BE2C (cell line): ENCODE measurements at regions not wholly inside any gene's neighbourhood (a gene's known extent, or its start where the extent isn't known, plus 50 kb on each side); places are given as distances from the start of the nearest gene placed in this dataset.

Experiments
- DNase-seq: peaks from one replicate; pipeline ENCODE4 v3.0.0-alpha.2; 2020
- H3K27me3 ChIP-seq: fragments of 250-450 bp; sonication (Bioruptor Pico); 2 replicates; pipeline ENCODE4 v1.5.1; 2020; ENCODE audit warnings: mild to moderate bottlenecking
- H3K36me3 ChIP-seq: fragments of 250-450 bp; sonication (Bioruptor Pico); 2 replicates; pipeline ENCODE4 v1.5.1; 2020; ENCODE audit warnings: mild to moderate bottlenecking
- H3K4me1 ChIP-seq: fragments of 250-450 bp; sonication (Bioruptor Pico); 2 replicates; pipeline ENCODE4 v1.5.1; 2020
- H3K4me3 ChIP-seq: 2 replicates; pipeline ENCODE4 v1.5.1; 2011; ENCODE audit warnings: low read depth, low read length
- H3K9me3 ChIP-seq: fragments of 250-450 bp; sonication (Bioruptor Pico); 2 replicates; pipeline ENCODE4 v1.5.1; 2020
- TF ChIP-seq, protein P1 (sequence below): IDR thresholded peaks from 2 replicates; pipeline ENCODE4 v1.5.1; 2012; ENCODE audit warnings: mild to moderate bottlenecking, low read depth, low read length

DNA sequence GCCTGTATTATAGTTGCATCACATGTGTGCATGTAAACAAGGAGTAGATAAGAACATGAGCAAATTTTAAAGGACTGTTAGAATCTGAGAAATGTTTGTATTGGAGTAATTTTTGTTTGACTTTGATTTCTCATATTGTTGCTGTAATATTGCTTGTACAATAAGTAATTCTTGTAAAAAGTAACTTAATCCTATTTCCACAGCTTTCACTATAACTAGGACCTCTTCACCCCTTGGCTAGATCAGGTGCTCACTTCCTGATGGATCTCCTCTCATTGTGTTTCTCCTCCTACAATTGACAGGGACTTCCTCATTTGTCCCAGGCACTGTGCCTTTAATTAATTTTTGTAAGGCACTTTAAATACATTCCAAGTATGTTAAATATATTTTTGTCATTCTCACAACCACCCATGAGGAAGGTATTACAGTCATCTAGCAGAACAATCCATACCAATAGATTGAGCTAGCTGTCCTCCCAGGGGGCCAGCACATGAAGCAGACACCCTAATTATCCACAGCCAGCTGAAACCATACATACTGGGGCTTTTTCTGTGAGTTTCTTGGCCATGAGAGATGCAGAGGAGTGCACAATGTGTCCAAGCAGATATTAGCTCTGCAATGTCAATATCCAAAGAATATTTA is 359.5 kb upstream of the ACVR2A start:
- TF ChIP-seq, protein P1, sequence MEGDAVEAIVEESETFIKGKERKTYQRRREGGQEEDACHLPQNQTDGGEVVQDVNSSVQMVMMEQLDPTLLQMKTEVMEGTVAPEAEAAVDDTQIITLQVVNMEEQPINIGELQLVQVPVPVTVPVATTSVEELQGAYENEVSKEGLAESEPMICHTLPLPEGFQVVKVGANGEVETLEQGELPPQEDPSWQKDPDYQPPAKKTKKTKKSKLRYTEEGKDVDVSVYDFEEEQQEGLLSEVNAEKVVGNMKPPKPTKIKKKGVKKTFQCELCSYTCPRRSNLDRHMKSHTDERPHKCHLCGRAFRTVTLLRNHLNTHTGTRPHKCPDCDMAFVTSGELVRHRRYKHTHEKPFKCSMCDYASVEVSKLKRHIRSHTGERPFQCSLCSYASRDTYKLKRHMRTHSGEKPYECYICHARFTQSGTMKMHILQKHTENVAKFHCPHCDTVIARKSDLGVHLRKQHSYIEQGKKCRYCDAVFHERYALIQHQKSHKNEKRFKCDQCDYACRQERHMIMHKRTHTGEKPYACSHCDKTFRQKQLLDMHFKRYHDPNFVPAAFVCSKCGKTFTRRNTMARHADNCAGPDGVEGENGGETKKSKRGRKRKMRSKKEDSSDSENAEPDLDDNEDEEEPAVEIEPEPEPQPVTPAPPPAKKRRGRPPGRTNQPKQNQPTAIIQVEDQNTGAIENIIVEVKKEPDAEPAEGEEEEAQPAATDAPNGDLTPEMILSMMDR, result no peak
- Histone ChIP-seq H3K4me1 (no peaks in the 10 kb centered on the region), H3K4me3 (no peak overlapping the region), H3K9me3 (no peaks in the 10 kb centered on the region), H3K36me3 (no peaks in the 10 kb centered on the region), H3K27me3 (no peaks in the 10 kb centered on the region)
- DNase-seq, result no peak

DNA sequence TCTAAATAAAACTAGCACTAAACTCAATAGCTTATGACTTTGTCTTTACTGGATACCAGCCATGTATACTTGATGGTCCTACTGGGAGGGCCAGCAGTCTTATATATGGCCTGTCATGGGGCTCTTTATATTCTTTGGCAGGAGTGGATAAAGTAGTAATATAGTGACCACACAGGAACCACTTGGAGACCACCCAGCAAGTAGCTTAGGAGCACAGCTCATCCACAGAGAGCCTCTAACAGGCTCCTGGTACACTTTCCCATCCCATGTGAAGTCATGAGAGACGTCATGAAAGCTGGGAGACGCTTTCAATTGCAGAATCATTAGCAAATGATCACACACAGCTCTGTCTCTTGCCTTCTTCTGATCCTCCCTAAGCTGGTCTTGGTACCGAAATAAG is 360.9 kb upstream of the ACVR2A start:
- Histone ChIP-seq H3K4me3 (no peak overlapping the region), H3K27me3 (no peaks in the 10 kb centered on the region)

DNA sequence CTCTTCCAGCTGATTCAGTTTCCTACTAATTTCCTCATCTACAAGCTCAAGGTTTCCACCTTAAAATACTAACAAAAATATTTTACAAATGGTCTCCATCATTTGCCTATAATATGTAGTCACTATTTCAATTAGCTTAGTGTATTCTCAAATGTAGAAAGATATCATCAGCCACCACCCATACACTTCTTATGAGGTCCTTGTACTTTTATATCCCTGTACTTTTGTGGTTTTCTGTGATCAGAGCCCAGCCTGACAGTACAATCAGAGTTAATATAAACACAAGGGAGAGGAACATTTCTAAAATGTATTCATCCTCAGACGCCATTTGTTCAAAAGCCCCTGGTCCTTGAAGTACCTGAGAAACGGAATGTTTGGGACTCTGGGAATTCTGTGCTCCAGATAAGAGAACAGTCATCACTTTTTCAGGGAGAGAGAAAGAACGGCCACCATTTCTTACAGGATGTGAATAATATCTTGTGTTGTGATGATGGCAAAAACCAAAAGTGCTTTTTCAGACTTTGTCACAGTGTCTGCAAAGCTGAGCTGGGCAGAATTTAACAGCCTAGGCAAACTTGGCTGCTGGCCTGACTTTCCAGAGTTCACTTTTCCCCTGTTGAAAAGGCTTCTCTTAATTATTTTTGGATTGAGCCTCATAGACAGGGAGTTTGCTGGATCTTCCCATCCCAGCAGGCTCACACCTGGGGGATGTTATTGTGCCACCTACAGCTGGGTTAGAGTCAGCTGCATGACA is 361.7 kb upstream of the ACVR2A start:
- TF ChIP-seq, protein P1, result no peak
- Histone ChIP-seq H3K27me3 (no peaks in the 10 kb centered on the region), H3K36me3 (no peaks in the 10 kb centered on the region), H3K9me3 (no peaks in the 10 kb centered on the region), H3K4me3 (no peak overlapping the region), H3K4me1 (no peaks in the 10 kb centered on the region)
- no peak for DNase-seq

More for the DNA sequence above, 360.9 kb upstream of the ACVR2A start:
- TF ChIP-seq, protein P1, result no peak
- Histone ChIP-seq H3K9me3 (no peaks in the 10 kb centered on the region), H3K4me1 (no peaks in the 10 kb centered on the region), H3K36me3 (no peaks in the 10 kb centered on the region)
- no peak for DNase-seq

DNA sequence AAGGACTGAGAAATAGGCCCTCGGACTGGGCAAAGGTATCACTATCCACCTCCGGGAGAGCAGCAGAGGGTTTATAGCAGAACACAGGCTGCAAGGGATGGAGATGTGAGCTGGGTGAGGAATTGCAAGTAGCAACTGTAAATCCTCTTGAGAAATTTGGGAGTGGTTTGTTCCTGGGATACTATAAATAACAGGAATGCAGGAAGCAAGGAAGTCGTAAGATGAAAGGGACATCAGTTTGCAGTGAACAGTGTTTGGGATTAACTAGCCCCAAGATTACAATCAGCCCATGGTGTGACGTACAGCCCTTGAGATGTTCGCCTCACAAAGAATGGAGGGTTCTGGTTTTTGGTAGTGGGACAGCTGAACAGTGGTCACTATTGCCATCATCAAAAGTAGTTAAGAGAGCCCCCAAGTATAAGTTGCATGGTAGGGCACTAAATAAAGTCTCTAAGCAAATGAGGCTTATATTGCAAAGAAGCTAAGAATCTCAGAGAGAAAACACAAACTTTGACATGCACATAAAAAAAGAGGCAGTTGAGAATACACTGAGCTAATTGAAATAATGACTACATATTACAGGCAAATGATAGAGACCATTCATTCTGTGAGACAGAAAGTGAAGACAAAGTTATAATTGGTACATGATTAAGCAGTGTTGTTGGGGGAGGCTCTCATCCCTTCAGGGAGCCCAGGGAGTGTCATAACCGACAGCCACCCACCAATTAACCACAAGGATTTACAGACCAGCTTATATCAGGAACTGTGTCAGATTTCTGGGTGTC is 362.5 kb upstream of the ACVR2A start:
- TF ChIP-seq, protein P1, result no peak
- Histone ChIP-seq H3K36me3 (no peaks in the 10 kb centered on the region), H3K27me3 (no peaks in the 10 kb centered on the region), H3K9me3 (no peaks in the 10 kb centered on the region), H3K4me1 (no peaks in the 10 kb centered on the region), H3K4me3 (no peak overlapping the region)
- no peak for DNase-seq

DNA sequence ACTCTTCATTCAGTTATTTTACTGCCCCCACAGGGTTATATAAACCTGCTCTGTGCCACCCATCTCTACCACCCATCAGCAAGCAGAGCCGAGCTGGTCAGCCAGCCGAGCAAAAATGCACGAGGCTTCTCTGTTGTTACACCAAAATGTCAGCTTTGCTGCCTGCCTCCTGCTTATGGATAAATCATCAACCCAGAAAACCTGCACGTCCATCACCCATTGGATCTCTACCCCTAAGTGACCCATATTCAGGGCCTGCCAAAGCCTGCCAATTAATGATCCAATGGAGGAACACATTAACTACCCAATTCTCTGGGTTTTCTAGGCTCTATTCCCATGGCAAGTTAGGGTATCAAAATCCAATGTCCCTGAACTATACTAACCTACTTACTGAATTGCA is 365.5 kb upstream of the ACVR2A start:
- no peaks in the 10 kb centered on the region for H3K9me3 ChIP-seq
- H3K27me3 ChIP-seq, result no peaks in the 10 kb centered on the region
- H3K4me1 ChIP-seq, result no peaks in the 10 kb centered on the region
- H3K36me3 ChIP-seq, result no peaks in the 10 kb centered on the region
- H3K4me3 ChIP-seq, result no peak overlapping the region
- DNase-seq, result no peak
- TF ChIP-seq, protein P1, result no peak

DNA sequence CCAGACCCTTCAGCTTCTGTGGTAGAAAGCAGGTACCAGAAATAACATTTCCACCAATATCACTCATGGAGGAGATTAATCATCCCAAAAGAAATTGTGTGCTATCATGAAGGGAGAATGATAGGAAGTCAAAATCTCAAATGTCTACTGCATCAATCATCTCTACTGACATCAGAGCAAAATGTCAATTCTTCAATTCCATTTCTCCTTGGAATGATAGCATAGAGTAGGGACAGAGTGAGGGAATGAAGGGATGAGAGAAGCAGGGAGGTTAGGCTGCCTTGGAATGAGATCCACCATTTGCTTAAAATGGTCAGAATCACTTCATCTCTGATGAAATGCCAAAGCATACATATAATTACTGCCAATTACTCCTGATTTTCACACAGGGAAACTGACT is 371.8 kb upstream of the ACVR2A start:
- H3K4me1 ChIP-seq, result no peaks in the 10 kb centered on the region
- no peaks in the 10 kb centered on the region for H3K27me3 ChIP-seq
- no peak overlapping the region for H3K4me3 ChIP-seq
- H3K36me3 ChIP-seq, result no peaks in the 10 kb centered on the region
- TF ChIP-seq, protein P1, result no peak
- no peaks in the 10 kb centered on the region for H3K9me3 ChIP-seq
- DNase-seq, result no peak
